Sigmoid colon (tissue), 6 donors: ENCODE measurements at regions not wholly inside any gene's neighbourhood (a gene's known extent, or its start where the extent isn't known, plus 50 kb on each side); places are given as distances from the start of the nearest gene placed in this dataset.

Experiments
- DNase-seq: peaks from one replicate; pipeline ENCODE4 v3.0.0-alpha.2; 2019
- H3K27ac ChIP-seq, 4 donors: fragments of 200-600 bp; sonication (generic); one replicate each; pipeline ENCODE4 v1.5.1; 2016 to 2019; ENCODE audit warnings: mild to moderate bottlenecking in 1 of 4
- H3K27me3 ChIP-seq, 3 donors: fragments of 200-600 bp; sonication (generic); one replicate each; pipeline ENCODE4 v1.5.1; 2019; ENCODE audit warnings: mild to moderate bottlenecking in 1 of 3
- H3K36me3 ChIP-seq, 4 donors: fragments of 200-600 bp; sonication (generic); one replicate each; pipeline ENCODE4 v1.5.1; 2016 to 2019
- H3K4me1 ChIP-seq, 4 donors: fragments of 200-600 bp; sonication (generic); one replicate each; pipeline ENCODE4 v1.5.1; 2017 to 2019
- H3K4me3 ChIP-seq, 4 donors: fragments of 200-600 bp; sonication (generic); one replicate each; pipeline ENCODE4 v1.5.1; 2017 to 2019; ENCODE audit warnings: mild to moderate bottlenecking in 2 of 4, moderate library complexity in 1 of 4
- H3K9me3 ChIP-seq, 4 donors: fragments of 200-600 bp in 3 of 4; sonication (generic) in 3 of 4; one replicate each; pipeline versions ENCODE4 v1.5.1 to v1.6.1; 2013 to 2019
- CTCF ChIP-seq, 4 experiments: fragments of 450-650 bp in 3 of 4; fragments of 200-600 bp in 1 of 4; IDR thresholded peaks; one replicate each; pipeline ENCODE4 v1.5.1; 2016 to 2019; ENCODE audit warnings: antibody characterized with exemption in 4 of 4, mild to moderate bottlenecking in 3 of 4, moderate library complexity in 2 of 4
- EP300 ChIP-seq, 4 donors: sonication (generic); formaldehyde crosslinking; IDR thresholded peaks; one replicate each; pipeline ENCODE4 v1.6.1; 2017; ENCODE audit warnings: antibody characterized with exemption in 4 of 4
- POLR2A ChIP-seq, 2 donors: fragments of 450-650 bp; IDR thresholded peaks; one replicate each; pipeline ENCODE4 v1.6.1; 2016; ENCODE audit warnings: antibody characterized with exemption in 2 of 2, mild to moderate bottlenecking in 2 of 2, moderate library complexity in 2 of 2
- POLR2AphosphoS5 ChIP-seq, 4 donors: sonication (generic); formaldehyde crosslinking; IDR thresholded peaks; one replicate each; pipeline ENCODE4 v1.6.1; 2017; ENCODE audit warnings: antibody characterized with exemption in 4 of 4
- WGBS, 2 donors: extraction: QIAGEN DNeasy Blood & Tissue Kit; methylation state at CpG; one replicate each; pipeline ENCODE4 v1.1.7; 2013; 5-methylcytosine and 5-hydroxymethylcytosine counted together
- intact Hi-C: fragments of 100-400 bp; cut with DNase I; formaldehyde crosslinking; loops from one replicate; pipeline ENCODE4 v1.15.1; 2023
- donor health status: healthy with polysubstance abuse.
- donor health status: healthy.

DNA sequence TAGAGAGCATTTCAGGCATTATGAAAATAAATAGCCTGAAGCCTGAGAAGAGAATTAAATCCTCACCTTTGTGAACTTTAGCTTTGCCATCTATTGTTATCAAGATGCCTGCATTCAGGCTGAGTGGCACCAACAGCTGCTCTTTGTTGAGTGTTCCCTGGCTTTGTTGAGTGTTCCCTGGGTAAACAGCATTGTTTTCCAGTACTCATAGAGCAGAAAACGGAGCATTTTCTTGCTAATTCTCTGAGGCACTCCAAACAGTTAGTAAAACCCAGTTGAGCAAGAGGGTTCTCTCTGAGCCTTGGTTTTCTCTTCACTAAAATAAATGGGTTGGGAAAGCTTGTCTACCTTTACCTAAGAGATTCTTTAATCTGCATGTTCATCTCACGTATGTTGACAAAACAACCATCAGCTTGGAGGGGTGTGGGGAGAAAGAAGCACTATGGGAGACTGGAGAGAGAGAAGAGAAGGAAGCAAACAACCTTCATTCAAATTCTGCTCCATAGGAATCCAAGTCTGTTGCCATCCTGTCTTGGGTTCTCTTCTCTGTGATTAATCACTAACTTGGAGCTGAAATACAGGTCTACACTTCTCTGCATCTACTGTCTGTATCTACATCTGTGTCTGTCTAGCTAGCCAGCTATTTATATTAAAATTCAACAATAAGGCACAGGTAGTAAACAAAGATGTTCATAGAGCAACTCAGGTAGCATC, 567.0 kb upstream of the SOX11 start:
- Histone ChIP-seq H3K27me3 (no peaks in the 10 kb centered on the region), H3K4me3 (no peak overlapping the region), H3K4me1 (peaks cover 0 to 23% (median 6%) of the 10 kb centered on the region in 4 donors), H3K9me3 (no peaks in the 10 kb centered on the region), H3K27ac (no peak overlapping the region), H3K36me3 (no peaks in the 10 kb centered on the region)
- TF ChIP-seq EP300 (IDR thresholded peaks at IDR 0.05) (no peak), POLR2AphosphoS5 (IDR thresholded peaks at IDR 0.05) (no peak), CTCF (IDR thresholded peaks at IDR 0.05) (no peak), POLR2A (IDR thresholded peaks at IDR 0.05) (no peak)
- no peak for DNase-seq
- intact Hi-C loops, result loop anchor here (10.0 kb wide), 1 partner anchor 160 kb away; no protein-coding TSS in a partner anchor
- 57 to 64% methylated on average over 2 of the region's 2 CpGs for WGBS, 2 donors

DNA sequence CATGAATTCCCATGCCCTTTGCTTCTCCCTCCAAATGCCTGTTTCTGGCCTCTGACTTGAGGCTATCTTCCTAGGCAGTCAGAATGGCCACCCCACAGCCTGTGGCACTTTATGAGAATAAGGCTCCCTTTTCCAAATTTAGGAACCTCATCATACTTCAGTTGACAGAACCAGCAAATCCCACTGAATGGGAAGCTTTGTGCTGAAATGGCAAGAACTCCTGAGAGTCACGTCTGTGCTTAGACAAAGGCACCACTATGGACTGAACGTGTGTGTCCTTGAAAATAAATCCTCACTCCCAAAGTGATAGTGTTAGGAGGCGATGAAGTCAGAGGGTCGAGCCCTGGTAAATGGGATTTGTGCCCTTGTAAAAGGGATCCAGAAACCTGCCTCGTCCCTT, 559.9 kb upstream of the SOX11 start:
- DNase-seq, result no peak
- Histone ChIP-seq H3K9me3 (peaks cover 0 to 2% (median 0%) of the 10 kb centered on the region in 4 donors), H3K4me1 (no peaks in the 10 kb centered on the region), H3K27ac (no peak overlapping the region), H3K27me3 (no peaks in the 10 kb centered on the region), H3K36me3 (no peaks in the 10 kb centered on the region), H3K4me3 (no peak overlapping the region)
- intact Hi-C loops, result no loop called here
- no peak for TF ChIP-seq EP300 (IDR thresholded peaks at IDR 0.05)
- TF ChIP-seq POLR2A (IDR thresholded peaks at IDR 0.05), result no peak
- TF ChIP-seq CTCF (IDR thresholded peaks at IDR 0.05), result no peak
- TF ChIP-seq POLR2AphosphoS5 (IDR thresholded peaks at IDR 0.05), result no peak
- WGBS, 2 donors, result 66 to 87% methylated on average over 5 of the region's 5 CpGs

GRCh38 chr2:5140347-5140746, 551.8 kb upstream of the SOX11 start:
- Histone ChIP-seq H3K27me3 (no peaks in the 10 kb centered on the region), H3K9me3 (no peaks in the 10 kb centered on the region), H3K4me1 (peaks cover 0 to 6% (median 3%) of the 10 kb centered on the region in 4 donors), H3K36me3 (no peaks in the 10 kb centered on the region), H3K4me3 (no peak overlapping the region), H3K27ac (no peak overlapping the region)
- DNase-seq, result no peak
- 36 to 58% methylated on average over 2 of the region's 2 CpGs for WGBS, 2 donors
- TF ChIP-seq POLR2A (IDR thresholded peaks at IDR 0.05) (no peak), POLR2AphosphoS5 (IDR thresholded peaks at IDR 0.05) (no peak), EP300 (IDR thresholded peaks at IDR 0.05) (no peak), CTCF (IDR thresholded peaks at IDR 0.05) (no peak)
- intact Hi-C loops, result no loop called here

- H3K27me3 ChIP-seq, result no peaks in the 10 kb centered on the region
- no peaks in the 10 kb centered on the region for H3K9me3 ChIP-seq
- peaks cover 0 to 11% (median 3%) of the 10 kb centered on the region in 4 donors for H3K4me1 ChIP-seq
- 90 to 92% methylated on average over 15 of the region's 15 CpGs for WGBS, 2 donors
- intact Hi-C loops, result no loop called here
- DNase-seq, result no peak
- peak overlapping the region in 1 of 4 donors; percentile 57 for H3K27ac ChIP-seq
- no peaks in the 10 kb centered on the region for H3K36me3 ChIP-seq
- TF ChIP-seq POLR2A (IDR thresholded peaks at IDR 0.05), result no peak
- TF ChIP-seq CTCF (IDR thresholded peaks at IDR 0.05), result no peak
- no peak for TF ChIP-seq EP300 (IDR thresholded peaks at IDR 0.05)
- no peak for TF ChIP-seq POLR2AphosphoS5 (IDR thresholded peaks at IDR 0.05)
- no peak overlapping the region for H3K4me3 ChIP-seq
Measured at GRCh38 chr2:5144159-5144558, 548.0 kb upstream of the SOX11 start.
